ENCODE measurements at regions not wholly inside any gene's neighbourhood (a gene's known extent, or its start where the extent isn't known, plus 50 kb on each side); places are given as distances from the start of the nearest gene placed in this dataset.
"Not testable (repeated sequence)": the region's sequence is repeated elsewhere in the genome, so short reads cannot be mapped to it uniquely, and the experiment has no call there.

DNA sequence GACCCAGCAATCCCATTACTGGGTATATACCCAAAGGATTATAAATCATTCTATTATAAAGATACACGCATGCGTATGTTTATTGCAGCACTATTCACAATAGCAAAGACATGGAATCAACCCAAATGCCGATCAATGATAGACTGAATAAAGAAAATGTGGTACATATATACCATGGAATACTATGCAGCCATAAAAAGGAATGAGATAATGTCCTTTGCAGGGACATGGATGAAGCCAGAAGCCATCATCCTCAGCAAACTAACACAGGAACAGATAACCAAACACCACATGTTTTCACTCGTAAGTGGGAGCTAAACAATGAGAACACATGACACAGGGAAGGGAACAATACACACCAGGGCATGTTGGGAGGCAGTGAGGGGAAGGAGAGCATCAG is 245.7 kb downstream of the DEPDC1B start:
- not testable (repeated sequence) for DNase-seq (ENCODE audit: extremely low spot score, insufficient read length, low read depth); FAIRE-seq

DNA sequence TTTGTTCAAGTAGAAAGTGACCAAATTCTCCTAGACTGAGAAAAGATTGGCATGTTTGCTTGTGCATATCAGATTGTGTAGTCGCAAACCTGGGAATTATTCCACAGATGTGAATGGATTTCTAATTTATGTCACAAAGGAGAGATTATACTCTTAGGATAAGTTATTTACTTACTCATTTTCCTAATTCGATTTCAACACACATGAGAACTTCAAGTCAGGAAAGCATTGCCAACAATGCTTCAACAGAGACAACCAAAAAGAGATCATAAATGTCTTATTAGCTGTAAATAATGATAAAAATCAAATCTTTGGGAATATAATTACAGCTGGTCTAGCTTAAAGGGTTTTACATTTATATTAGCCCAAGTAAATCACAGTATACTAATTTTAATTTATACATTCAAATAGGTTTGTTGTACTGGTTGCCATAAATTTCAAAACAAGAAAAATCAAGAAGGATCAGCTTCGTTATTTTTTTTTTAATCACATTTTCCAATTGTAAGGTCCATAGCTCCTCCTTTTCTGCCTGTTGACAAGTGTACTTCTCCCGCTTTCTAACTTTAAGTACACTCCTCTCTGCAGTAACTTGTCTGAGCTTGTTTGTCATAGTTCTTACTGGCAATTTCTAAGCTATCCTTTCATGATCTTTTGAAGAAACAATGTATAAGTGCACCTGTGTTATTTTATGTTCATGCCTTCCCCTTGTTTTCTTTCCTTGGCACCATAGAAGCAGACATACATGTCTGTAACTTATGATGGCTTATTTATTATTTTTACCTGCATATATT is 246.6 kb downstream of the DEPDC1B start:
- FAIRE-seq: no peak

DNA sequence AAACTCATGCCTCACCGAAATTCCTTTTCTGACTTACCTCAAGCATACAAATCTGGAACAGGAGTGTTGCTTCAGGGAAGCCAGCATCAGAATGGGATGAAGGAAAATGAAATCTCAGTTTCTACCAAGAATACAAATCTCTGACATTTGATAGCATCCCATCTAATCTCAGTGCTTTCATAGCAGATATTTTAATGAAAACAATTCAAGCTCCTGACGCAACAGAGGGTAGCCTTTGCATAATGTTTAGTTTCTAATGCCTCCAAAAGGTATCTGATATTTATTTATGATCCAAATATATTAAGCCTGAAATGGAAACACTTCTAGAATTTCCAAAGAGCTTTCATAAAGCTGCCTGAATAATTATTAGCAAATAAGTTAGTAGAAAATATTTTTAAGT is 251.4 kb downstream of the DEPDC1B start:
- no peak for DNase-seq (ENCODE audit: extremely low spot score, insufficient read length, low read depth)
- no peak for FAIRE-seq

More for the DNA sequence above, 246.6 kb downstream of the DEPDC1B start:
- DNase-seq (ENCODE audit: extremely low spot score, insufficient read length, low read depth): no peak

DNA sequence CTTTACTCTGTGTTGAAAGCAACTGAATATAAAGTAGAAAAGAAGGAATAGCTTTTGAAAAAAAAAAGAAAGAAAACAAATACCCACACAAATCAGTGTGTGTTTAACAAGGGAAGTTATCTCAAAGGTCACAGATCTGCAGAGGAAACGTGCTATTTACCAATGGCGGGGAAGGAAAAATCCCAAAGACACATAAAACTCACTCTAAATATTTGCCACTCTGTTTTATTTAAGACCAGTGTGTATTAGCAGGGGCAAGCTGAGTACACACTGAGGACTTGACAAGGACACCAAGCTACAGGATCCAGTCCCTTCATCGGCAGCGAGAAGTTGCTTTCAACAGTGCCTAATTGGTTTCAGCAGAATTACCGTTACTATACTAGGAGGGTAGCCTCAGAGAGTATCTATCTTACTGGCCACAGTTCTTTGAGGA is 252.5 kb downstream of the DEPDC1B start:
- DNase-seq (ENCODE audit: extremely low spot score, insufficient read length, low read depth): no peak
- no peak for FAIRE-seq

DNA sequence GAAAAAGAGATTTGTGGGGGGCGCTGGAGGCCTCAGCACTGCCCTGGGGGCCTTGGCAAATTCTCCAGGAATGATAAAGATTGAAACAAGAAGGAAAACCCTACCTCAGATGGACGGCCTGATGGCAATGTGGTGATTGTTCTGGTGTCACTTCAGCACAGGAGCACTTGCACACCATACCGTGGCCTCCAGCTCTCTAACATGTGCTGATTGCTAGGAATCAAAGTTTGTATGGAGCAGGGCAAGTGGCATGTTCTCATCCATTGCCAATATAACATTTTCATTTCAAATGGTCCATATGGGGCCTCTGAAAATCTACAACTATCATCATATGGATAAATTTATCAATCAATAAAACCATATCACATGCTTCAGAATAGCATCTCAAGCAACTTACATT is 253.0 kb downstream of the DEPDC1B start:
- FAIRE-seq (no peak), DNase-seq (ENCODE audit: extremely low spot score, insufficient read length, low read depth) (no peak)

DNA sequence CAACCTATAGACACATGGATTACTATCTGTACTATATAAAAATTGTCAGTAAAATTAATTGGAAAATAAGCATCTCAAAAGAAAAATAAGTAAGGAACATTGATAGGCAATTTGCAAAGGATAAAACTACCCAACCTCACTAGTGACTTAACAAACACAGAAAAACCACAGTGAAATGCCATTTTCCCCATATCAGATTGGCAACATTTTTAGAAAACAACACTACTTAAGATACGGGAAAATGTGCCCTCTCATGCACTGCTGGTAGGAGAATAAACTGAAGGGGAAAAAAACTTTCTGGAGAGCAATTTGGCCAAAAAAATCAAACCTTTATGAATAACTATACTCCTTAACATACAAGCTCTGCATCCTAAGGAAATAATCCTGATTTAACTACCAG is 254.0 kb downstream of the DEPDC1B start:
- DNase-seq (ENCODE audit: extremely low spot score, insufficient read length, low read depth): no peak
- FAIRE-seq: no peak

DNA sequence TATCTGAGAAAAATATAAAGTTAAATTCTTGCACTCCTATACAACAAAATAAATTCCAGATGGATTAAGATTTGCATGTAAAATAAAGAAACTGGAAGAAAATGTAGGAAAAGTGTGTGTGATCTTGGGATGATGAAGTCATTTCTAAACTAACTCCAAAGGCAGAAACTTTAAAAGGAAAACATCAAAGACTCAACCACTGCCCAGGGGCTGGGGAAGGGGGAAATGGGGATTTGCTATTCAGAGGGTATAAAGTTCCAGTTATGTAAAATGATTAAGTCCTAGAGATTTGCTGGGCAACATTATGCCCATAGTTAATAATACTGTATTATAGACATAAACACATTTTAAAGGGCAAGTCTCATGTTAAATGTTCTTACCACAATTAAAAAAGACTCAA is 254.5 kb downstream of the DEPDC1B start:
- FAIRE-seq (no peak), DNase-seq (ENCODE audit: extremely low spot score, insufficient read length, low read depth) (no peak)

DNA sequence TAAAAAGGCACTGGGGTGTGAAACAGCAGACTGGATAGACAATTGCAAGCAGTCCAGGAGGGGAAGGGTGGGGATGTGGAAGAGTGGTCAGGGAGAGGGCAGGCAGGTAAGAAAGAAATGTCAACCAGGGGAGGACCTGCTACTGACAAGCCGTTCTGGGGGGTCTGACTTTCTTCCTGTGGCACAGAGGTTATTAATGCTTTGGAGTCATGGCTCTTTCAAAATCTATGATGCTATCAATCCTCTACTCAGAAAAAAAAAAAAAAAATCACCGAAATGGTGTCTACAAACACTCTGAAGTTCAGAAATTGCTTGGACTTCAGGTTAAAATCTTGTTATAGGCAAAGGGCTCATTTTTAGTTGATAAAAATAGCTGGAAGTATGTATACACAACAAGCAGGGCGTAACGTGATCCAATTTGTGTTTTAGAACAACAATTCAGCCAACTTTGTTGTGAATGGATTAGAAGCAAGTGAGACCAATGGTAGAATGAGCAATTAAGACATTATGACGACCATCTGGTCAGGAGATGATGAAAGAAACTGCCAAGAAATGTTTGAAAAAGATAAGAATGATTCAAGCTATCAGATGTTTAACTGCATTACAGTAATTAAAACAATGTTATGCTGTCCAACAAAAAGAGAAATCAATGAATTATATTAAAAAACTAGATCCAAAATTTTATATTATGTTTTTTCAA is 255.2 kb downstream of the DEPDC1B start:
- DNase-seq (ENCODE audit: extremely low spot score, insufficient read length, low read depth): no peak
- FAIRE-seq: no peak

DNA sequence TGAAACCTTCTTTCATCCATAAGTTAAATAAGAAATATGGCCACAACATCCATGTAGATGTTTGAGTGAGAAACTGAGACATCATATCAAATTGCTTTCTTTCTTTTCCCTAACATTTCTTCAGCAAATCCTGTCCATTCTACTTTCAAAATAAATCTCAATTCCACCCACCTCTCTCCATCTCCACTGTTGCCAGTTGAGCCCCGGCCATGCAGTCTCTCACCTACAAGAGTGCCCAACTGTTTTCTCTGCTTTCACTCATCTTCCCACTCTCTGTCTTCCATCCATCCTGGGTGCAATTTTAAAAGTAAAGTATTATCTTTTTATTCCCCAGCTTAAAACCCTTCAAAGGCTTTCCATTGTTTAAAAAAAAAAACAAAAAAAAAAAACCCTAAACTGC is 260.4 kb downstream of the DEPDC1B start:
- FAIRE-seq (no peak), DNase-seq (ENCODE audit: extremely low spot score, insufficient read length, low read depth) (no peak)

DNA sequence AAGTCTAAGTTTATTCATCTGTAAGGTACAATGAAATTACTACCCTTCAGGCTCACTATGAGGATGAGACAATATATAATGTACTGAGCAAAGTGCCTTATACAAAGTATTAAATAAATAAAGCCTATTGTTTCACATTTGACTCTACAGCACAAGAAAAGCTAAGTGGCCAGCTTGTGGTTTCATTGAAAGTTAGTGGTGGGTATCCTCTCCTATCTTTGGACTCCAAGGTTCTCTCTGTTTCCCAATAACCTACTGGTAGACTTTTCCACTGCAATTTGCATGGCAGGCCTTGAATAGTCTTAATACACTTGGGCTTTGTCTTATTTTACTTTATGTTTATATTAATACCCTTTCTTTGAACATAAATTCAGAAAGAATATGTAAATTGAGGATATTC is 262.7 kb downstream of the DEPDC1B start:
- FAIRE-seq (no peak), DNase-seq (ENCODE audit: extremely low spot score, insufficient read length, low read depth) (no peak)

DNA sequence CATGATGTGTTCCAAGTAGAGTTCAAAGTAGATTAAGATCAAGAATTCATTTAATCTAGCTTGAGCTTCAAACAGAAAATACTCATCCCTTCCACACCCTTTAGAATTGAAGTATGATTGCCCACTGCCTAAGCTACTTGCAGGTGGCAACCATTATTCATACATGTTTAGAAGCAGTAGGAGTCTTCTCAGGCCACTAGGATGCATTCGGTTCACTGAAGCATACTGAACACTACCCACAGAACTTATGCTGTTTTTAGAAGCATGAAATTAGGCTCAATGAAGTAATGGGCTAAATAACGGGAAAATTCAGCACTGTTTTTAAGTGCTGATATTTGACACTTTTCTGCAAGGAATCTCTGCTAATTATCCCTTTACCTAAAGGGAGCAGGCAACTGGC is 263.4 kb downstream of the DEPDC1B start:
- DNase-seq (ENCODE audit: extremely low spot score, insufficient read length, low read depth) (no peak), FAIRE-seq (peak; percentile 15)

DNA sequence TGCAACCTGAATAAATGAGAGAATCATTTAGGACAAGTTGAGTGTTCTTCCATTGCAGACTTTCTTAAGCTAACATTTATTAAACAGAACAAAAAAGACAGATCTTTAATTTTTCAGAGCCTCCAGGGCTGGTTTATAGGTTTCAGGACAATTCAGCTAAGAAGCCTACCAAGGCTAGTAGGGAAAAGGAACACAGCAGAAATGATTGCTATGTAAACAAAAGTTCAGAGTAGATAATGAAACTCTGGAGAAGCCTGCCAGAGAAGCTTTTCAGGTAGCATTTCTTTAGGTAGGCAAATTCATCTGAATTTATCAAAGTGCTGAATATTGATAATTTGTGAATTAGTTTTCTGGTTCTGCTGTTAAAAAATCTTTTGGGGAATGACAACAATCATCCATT is 264.2 kb downstream of the DEPDC1B start:
- DNase-seq (ENCODE audit: extremely low spot score, insufficient read length, low read depth) (no peak), FAIRE-seq (no peak)

DNA sequence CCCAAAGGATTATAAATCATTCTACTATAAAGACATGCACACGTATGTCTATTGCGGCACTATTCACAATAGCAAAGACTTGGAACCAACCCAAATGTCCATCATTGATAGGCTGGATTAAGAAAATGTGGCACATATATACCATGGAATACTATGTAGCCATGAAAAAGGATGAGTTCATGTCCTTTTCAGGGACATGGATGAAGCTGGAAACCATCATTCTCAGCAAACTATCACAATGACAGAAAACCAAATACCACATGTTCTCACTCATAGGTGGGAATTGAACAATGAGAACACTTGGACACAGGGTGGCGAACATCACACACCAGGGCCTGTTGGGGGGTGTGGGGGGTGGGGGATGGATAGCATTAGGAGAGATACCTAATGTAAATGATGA is 273.8 kb downstream of the DEPDC1B start:
- not testable (repeated sequence) for FAIRE-seq; DNase-seq (ENCODE audit: extremely low spot score, insufficient read length, low read depth)

DNA sequence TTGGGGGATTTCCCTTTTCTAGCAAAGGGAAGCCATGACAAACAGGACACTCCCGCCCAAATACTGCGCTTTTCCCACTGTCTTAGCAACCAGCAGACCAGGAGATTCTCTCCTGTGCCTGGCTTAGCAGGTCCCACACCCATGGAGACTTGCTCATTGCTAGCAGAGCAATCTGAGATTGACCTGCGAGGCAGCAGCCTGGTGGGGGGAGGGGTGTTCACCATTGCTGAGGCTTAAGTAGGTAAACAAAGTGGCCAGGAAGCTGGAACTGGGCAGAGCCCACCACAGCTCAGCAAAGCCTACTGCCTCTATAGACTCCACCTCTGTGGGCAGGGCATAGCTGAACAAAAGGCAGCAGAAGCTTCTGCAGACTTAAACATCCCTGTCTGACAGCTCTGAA is 279.2 kb downstream of the DEPDC1B start:
- not testable (repeated sequence) for FAIRE-seq; DNase-seq (ENCODE audit: extremely low spot score, insufficient read length, low read depth)

DNA sequence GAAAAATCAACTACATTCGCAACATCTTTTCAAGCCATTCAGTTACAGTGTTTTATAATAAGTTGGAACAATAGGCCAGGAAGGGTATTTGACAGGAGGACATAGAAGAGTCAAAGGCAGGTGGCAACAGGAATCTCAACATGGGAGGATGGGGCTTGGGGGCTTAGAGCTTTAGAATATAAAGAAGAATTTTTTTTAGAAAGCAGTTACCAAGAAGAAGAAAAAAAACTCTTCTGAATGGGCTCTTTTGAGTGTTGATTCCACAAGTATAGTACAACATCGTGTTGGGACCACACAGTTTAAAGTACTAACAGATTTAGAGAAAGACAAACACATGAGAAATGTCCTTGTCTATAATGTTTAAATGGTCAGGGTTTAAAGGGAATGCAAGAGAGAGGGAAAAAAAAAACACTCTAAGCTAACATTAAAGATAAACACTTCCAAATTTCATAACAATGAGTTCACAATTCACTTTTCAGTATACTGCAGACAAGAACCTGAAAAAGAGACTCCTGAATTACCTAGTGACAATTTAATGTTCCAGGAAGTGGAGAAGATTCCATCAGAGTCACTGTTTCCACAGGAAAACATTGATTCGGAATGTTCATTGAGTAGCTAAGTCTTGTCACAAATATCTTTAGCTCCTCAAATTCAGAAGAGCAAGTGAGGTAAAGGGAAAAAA is 282.3 kb downstream of the DEPDC1B start:
- FAIRE-seq (no peak), DNase-seq (ENCODE audit: extremely low spot score, insufficient read length, low read depth) (no peak)

DNA sequence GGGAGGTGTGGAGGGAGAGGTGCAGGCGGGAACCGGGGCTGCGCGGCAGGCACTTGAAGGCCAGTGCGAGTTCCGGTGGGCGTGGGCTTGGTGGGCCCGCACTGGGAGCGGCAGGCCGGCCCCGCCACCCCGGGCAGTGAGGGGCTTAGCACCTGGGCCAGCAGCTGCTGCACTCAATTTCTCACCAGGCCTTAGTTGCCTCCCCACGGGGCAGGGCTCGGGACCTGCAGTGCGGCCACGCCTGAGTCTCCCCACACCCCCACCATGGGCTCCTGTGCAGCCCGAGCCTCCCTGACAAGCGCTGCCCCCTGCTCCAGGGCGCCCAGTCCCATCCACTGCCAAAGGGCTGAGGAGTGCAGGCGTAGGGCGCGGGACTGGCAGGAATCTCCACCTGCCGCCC is 284.5 kb downstream of the DEPDC1B start:
- FAIRE-seq: no peak
- no peak for DNase-seq (ENCODE audit: extremely low spot score, insufficient read length, low read depth)

DNA sequence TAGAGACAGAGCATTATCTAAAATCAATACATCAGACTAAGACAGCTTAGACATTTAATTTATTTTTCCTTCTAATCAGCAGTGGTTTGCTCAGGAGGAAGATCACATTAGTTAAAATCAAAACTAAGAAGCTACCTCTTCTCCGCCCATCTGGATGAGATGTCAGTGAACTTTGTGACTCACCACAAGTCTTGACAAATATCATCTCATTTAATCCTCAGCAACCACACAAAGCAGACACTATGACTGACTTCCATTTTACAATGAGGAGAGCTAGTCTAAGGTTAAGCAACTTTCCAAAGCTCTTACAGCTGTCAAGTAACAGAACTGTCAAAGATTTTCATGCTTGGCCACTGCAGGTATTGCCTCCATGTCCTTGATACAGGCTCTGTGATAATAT is 289.5 kb downstream of the DEPDC1B start:
- DNase-seq (ENCODE audit: extremely low spot score, insufficient read length, low read depth) (no peak), FAIRE-seq (no peak)

DNA sequence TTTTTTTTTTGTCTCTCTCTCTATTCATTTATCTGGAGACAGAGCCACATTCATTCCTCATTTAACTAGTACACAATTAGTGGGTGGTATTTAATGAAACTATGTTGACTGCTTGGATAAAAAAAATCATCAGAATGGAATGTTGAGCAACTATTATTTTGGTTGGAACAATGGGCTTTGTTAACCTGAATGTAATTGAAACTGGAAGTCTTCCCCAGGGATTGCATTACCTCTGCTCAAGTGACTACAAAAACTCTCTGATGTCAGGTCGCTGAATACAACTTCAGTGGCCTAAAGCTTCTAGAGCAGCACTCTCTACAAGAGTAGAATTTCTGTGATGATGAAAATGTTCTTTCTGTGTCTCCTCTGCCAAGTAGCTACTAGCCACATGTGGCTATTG is 295.8 kb downstream of the DEPDC1B start:
- no peak for FAIRE-seq
- DNase-seq (ENCODE audit: extremely low spot score, insufficient read length, low read depth): no peak

DNA sequence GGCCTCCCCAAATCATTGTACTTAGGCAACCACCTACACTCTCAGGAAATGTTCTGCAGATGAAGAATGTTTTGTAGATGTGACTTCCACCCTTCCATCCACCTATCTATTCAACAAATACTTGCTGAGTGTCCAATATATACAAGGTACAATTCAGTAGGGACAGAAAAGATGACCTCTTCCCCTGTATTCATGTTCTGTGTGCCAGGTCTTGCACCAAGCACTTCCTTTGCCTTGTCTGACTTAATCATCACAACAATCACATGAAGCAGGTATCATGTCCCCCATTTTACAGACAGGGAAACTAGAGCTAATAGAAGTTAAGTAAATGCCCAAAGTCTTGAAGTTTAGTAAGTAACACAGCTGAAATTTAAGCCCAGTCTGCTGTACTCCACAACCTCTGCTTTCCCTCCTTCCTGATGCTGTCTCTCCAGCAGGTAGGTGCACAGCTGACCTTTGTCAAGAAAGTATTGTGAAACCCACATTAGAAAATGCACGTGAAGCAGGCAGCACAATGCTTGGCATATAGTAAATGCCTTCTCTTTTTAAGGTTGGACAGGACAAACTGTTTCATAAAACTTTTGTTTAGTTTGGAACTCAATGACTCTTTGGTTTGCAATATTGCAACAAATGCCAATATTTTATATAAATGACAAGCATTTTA is 296.5 kb downstream of the DEPDC1B start:
- FAIRE-seq (no peak), DNase-seq (ENCODE audit: extremely low spot score, insufficient read length, low read depth) (no peak)

DNA sequence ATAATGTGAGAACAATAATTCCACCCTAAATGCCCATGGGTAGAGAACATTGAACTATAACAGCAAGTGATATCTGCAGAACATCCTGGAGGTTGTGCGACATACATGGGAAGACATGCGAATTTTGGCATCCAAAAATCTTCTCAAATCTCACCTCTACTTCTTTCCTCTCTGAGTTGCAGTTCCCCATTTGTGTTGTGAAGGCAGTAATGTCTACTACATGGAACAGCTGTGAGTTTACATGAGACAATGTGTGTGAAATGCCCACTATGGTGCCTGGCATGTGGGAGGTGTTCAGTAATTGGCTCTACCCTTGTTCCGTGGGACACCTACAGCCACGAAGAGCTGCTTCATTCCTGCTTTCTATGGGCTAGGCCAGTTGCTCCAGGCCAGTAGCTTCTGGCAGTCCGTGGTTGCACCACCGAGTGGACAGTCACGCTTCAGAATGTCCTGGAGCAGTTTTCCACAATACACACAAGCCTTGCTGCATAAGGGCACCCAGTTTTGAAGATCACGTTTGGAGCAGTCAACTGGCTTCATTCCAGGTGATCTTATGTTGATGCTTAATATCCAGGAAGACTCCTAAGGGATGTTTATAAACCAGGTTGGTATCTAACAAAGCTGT is 297.7 kb downstream of the DEPDC1B start:
- DNase-seq (ENCODE audit: extremely low spot score, insufficient read length, low read depth) (no peak), FAIRE-seq (no peak)

Measured in GM18507 (cell line).